Gastrocnemius medialis (tissue), 4 donors: ENCODE measurements at regions not wholly inside any gene's neighbourhood (a gene's known extent, or its start where the extent isn't known, plus 50 kb on each side); places are given as distances from the start of the nearest gene placed in this dataset.

Source experiments
- POLR2A ChIP-seq, 2 donors: fragments of 450-650 bp; IDR thresholded peaks; one replicate each; pipeline ENCODE4 v1.6.1; 2017; ENCODE audit warnings: antibody characterized with exemption in 2 of 2, mild to moderate bottlenecking in 2 of 2, moderate library complexity in 2 of 2
- TF ChIP-seq, protein P1 (sequence below), 5 experiments: fragments of 450-650 bp in 3 of 5; fragments of 200-600 bp in 2 of 5; sonication (generic) in 2 of 5; IDR thresholded peaks in 4 of 5; conservative IDR thresholded peaks in 1 of 5; 1 replicate in 4 of 5; 2 replicates in 1 of 5; pipeline ENCODE4 v1.5.1; 2016 to 2019; ENCODE audit warnings: antibody characterized with exemption in 5 of 5, mild to moderate bottlenecking in 3 of 5, moderate library complexity in 3 of 5

DNA sequence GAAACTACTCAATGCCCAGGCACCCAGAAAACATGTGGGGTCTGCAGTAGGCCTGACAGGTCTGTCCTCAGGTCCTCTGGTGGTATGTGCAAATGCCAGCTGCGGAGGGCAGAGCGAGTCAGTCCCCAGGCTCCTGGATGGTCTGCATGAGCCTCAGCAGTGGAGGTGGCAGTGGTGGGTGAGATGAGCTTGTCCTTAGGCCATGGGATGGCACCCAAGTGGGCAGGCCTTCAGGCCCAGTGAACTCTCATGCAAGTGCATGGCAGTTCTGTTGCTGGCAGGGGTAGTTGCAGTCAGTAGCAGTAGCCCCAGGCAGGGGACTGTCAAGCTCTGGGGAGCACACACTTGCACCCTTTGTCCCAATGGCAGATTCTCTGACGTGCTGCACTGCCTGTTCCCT lies 106.3 kb upstream of the ANXA10 start:
- TF ChIP-seq, protein P1, sequence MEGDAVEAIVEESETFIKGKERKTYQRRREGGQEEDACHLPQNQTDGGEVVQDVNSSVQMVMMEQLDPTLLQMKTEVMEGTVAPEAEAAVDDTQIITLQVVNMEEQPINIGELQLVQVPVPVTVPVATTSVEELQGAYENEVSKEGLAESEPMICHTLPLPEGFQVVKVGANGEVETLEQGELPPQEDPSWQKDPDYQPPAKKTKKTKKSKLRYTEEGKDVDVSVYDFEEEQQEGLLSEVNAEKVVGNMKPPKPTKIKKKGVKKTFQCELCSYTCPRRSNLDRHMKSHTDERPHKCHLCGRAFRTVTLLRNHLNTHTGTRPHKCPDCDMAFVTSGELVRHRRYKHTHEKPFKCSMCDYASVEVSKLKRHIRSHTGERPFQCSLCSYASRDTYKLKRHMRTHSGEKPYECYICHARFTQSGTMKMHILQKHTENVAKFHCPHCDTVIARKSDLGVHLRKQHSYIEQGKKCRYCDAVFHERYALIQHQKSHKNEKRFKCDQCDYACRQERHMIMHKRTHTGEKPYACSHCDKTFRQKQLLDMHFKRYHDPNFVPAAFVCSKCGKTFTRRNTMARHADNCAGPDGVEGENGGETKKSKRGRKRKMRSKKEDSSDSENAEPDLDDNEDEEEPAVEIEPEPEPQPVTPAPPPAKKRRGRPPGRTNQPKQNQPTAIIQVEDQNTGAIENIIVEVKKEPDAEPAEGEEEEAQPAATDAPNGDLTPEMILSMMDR (IDR thresholded peaks at IDR 0.05 in 4 of 5, conservative IDR thresholded peaks at IDR 0.05 in 1 of 5), result no peak
- no peak for TF ChIP-seq POLR2A (IDR thresholded peaks at IDR 0.05)
